T-helper 17 cell (primary cell): ENCODE measurements at regions not wholly inside any gene's neighbourhood (a gene's known extent, or its start where the extent isn't known, plus 50 kb on each side); places are given as distances from the start of the nearest gene placed in this dataset.
"Not testable (repeated sequence)": the region's sequence is repeated elsewhere in the genome, so short reads cannot be mapped to it uniquely, and the experiment has no call there.

Experiments used
- ATAC-seq: fragments of 150-1000 bp; cut with Tn5 transposase; 2 replicates; pipeline ENCODE4 v1.10.0; 2021; ENCODE audit warnings: mild to moderate bottlenecking, moderate library complexity
- DNase-seq, 3 donors: peaks; one replicate each; pipeline versions ENCODE4 v3.0.0 to v3.0.0-alpha.2; 2020 to 2021
- H3K9me3 ChIP-seq: one replicate; pipeline ENCODE4 v1.7.0; 2013; ENCODE audit warnings: low read length, mild to moderate bottlenecking; ENCODE audit not compliant: control insufficient read depth, poor library complexity, severe bottlenecking
- H3K27ac Mint-ChIP-seq: one replicate; pipeline ENCODE4 v1.8.0; 2022; ENCODE audit warnings: mild to moderate bottlenecking, moderate library complexity, mixed read lengths
- H3K27me3 Mint-ChIP-seq: one replicate; pipeline ENCODE4 v1.8.0; 2022; ENCODE audit warnings: mixed read lengths
- H3K36me3 Mint-ChIP-seq: one replicate; pipeline ENCODE4 v1.8.0; 2022; ENCODE audit warnings: low read depth, mixed read lengths
- H3K4me1 Mint-ChIP-seq: one replicate; pipeline ENCODE4 v1.8.0; 2022; ENCODE audit warnings: mild to moderate bottlenecking, mixed read lengths
- H3K4me3 Mint-ChIP-seq: one replicate; pipeline ENCODE4 v1.8.0; 2022; ENCODE audit warnings: mild to moderate bottlenecking, moderate library complexity, mixed read lengths

DNA sequence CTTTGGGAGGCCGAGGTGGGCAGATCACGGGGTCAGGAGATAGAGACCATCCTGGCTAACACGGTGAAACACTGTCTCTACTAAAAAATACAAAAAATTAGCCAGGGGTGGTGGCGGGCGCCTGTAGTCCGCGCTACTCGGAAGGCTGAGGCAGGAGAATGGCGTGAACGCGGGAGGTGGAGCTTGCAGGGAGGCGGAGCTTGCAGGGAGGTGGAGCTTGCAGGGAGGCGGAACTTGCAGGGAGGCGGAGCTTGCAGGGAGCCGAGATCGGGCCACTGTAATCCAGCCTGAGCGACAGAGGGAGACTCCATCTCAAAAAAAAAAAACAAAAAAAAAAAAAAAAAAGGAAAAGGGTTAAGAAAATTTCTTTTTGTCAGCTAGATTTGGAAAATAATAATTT lies 842.8 kb upstream of the COBL start:
- H3K27me3 Mint-ChIP-seq, H3K4me1 Mint-ChIP-seq, ATAC-seq, H3K4me3 Mint-ChIP-seq, H3K27ac Mint-ChIP-seq, H3K36me3 Mint-ChIP-seq, H3K9me3 ChIP-seq, DNase-seq: not testable (repeated sequence)

DNA sequence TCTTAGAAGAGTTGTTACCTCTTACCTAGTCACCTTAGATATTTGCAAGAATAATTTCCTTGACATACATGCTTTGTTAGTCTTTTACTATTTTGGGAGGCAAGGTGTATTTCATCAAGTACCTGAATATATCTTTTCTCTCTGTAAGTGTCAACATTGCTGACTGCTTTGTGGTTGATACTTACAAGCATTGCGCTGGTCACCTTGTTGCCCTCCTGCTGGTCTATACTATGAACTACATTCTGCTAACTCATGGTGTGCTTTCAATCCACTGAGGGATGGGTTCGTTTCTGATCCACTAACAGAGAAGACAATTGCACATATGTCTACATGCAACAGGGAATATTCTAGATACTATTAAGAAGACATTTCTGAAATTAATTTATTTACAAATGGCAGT lies 837.8 kb upstream of the COBL start:
- no peak for DNase-seq
- no peak for ATAC-seq
- H3K4me1 Mint-ChIP-seq = no peaks in the 10 kb centered on the region

DNA sequence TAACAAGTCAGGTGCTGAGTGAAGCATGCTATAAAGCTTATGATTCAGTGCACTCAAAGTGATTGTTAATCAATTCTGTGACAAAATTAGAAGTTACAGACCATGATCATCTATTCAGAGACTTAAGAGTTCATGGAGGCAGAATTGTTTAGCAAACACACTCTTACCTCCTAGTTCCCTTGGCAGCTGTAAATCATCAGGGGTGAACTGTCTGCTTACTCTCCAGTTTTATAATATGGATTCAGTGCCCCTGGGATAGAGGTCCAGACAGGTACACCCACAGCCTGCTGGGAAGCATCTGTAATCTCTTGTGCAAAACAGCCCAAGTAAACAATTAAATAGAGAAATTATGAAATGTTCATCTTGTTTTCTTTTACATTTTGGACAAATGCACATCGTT lies 835.0 kb upstream of the COBL start:
- Mint-ChIP-seq H3K27me3 (no peaks in the 10 kb centered on the region), H3K27ac (no peak overlapping the region), H3K4me3 (no peak overlapping the region), H3K4me1 (no peaks in the 10 kb centered on the region), H3K36me3 (no peaks in the 10 kb centered on the region)
- H3K9me3 ChIP-seq = no peaks in the 10 kb centered on the region
- ATAC-seq (no peak), DNase-seq (no peak)

More for the DNA sequence above, 837.8 kb upstream of the COBL start:
- no peak overlapping the region for H3K4me3 Mint-ChIP-seq
- H3K9me3 ChIP-seq = no peaks in the 10 kb centered on the region
- no peak overlapping the region for H3K27ac Mint-ChIP-seq
- H3K27me3 Mint-ChIP-seq = no peaks in the 10 kb centered on the region
- no peaks in the 10 kb centered on the region for H3K36me3 Mint-ChIP-seq

DNA sequence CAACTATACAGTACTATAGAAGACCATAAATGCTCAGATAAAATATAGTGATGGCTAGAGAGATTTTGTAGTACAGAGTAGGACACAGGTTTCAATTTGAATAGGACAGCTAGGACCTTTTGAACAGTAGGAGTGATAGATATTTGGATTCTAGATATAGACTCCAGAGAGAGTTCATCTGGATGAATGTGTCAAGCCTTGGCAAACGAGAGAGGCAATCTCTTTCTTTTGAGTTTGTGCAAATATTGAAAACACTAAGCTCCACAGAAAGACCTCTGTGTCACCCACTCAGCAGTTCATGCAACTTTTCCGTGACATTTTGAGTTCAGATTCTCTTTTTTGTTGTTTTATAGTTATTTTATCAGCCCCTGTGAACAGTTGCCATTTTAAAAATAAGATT lies 834.3 kb upstream of the COBL start:
- ATAC-seq = no peak
- no peak overlapping the region for H3K4me3 Mint-ChIP-seq
- H3K36me3 Mint-ChIP-seq = no peaks in the 10 kb centered on the region

DNA sequence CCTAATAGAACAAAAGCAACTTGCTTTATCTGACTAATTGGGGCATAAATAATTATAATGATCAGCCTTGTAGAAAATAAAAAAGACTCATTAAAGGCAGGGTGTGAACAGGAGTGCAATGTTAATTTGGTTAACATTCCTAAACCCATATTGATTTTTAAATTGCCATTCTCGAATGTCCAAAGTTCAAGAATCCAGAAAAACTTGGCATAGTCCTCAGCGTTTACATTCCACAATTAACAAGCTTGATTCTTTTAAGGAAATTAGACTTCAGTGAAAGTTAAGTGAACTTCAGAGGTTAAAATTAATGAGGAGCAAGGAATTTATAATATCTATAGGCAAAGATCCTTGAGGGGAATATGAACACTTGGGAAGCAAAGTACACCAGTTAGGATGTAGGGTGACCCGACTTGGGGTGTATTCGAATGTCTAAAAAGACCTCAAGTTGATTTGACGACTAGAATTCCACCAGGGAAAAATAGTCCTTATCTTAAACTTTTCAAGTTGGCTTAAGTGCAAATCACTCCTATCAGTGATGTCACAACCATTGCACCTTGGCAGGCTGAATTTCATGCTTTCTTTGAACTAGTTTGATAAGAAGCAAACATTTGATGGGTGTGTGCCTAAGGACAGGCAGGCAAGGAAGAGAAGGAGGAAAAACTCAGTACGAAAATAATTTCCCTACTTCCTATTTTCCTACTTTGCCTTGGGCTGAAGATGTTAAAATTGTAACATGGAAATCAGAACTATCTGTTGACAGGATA lies 830.4 kb upstream of the COBL start:
- Mint-ChIP-seq H3K27ac (no peak overlapping the region), H3K27me3 (no peaks in the 10 kb centered on the region), H3K4me3 (no peak overlapping the region), H3K4me1 (no peaks in the 10 kb centered on the region), H3K36me3 (no peaks in the 10 kb centered on the region)
- H3K9me3 ChIP-seq = no peaks in the 10 kb centered on the region
- ATAC-seq = no peak
- DNase-seq = no peak

More for the DNA sequence above, 834.3 kb upstream of the COBL start:
- DNase-seq = no peak
- H3K27me3 Mint-ChIP-seq = no peaks in the 10 kb centered on the region
- H3K9me3 ChIP-seq = no peaks in the 10 kb centered on the region
- no peaks in the 10 kb centered on the region for H3K4me1 Mint-ChIP-seq
- no peak overlapping the region for H3K27ac Mint-ChIP-seq

DNA sequence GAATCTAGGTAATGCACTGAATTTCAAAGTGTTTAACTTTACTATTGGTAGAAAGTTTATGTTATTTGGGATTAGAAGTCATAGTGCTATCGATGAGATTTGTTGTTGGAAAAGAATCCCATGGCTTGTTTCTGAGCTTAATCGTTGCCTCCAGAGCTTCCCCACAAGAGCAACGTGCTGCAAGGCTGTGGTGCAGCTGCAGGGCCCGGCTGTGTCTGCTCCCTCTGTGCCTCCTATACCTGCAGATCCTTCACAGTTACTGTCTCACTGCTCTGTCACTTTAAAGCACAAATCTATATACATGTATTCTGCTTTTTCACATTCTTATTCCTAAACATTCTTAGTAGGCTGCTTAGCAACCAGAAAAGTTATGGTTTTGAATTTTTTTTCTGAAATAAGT lies 826.6 kb upstream of the COBL start:
- DNase-seq (no peak), ATAC-seq (no peak)
- Mint-ChIP-seq H3K4me1 (no peaks in the 10 kb centered on the region), H3K27ac (no peak overlapping the region), H3K4me3 (no peak overlapping the region), H3K36me3 (no peaks in the 10 kb centered on the region), H3K27me3 (no peaks in the 10 kb centered on the region)
- no peaks in the 10 kb centered on the region for H3K9me3 ChIP-seq

DNA sequence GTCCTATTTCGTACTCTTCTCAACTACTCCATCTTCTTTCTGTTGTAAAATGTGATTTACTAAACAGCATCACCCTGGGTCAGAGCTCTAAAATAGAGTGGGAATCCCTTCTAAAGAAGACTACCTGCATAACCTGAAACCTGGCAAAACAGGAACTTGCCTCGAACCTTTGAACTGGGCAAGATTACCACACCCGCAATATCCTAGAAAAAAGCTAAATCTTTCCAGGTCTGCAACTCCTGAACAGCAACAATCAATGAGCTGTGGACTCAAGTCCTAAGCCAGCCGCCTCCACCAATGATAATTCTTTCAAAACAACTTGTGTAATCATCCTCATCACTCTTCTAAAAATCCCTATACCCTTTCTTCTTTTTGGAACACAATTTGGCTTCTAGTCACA lies 824.2 kb upstream of the COBL start:
- H3K27ac Mint-ChIP-seq = no peak overlapping the region
- DNase-seq = no peak
- no peak for ATAC-seq
- no peaks in the 10 kb centered on the region for H3K9me3 ChIP-seq
- H3K4me3 Mint-ChIP-seq = no peak overlapping the region
- no peaks in the 10 kb centered on the region for H3K27me3 Mint-ChIP-seq
- H3K36me3 Mint-ChIP-seq = no peaks in the 10 kb centered on the region
- no peaks in the 10 kb centered on the region for H3K4me1 Mint-ChIP-seq

DNA sequence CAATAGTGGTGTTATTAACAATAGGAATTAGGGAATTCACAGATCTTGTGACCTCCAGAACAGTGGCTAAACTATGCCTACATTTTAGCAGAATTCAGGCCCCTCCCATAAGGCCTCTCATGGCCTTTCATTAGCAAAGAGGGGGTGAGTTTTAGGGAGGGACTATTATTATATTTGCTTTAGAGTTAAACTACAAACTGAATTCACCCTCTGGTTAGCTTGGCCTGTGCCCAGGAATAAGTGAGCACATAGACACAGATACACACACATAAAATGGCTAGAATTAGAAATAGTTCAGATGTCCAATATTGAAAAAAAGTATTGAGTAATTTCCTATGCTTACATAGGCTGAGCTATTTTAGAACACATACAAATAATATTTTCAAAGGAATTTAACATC lies 818.8 kb upstream of the COBL start:
- no peak overlapping the region for H3K4me3 Mint-ChIP-seq
- no peaks in the 10 kb centered on the region for H3K4me1 Mint-ChIP-seq
- no peak for DNase-seq
- ATAC-seq = no peak
- no peak overlapping the region for H3K27ac Mint-ChIP-seq
- no peaks in the 10 kb centered on the region for H3K9me3 ChIP-seq
- H3K27me3 Mint-ChIP-seq = no peaks in the 10 kb centered on the region
- H3K36me3 Mint-ChIP-seq = no peaks in the 10 kb centered on the region

DNA sequence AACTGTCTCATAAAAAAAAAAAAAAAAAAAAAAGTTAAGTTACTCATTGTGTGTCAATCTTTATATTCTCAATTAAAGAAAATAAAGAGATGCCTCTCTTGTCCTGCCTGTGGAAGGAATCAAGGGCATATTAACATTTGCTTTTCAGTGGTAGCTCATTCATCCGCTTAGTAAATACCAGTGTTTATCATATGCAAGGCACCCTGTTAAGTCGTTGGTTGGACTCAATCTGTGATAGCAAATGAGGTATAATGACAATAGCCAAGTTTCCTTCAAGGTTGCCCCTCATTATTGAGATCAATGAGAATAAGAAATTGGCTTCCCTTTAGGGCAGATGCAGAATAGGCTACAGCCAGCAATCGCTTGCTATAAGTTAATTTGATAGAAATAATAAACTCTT lies 812.7 kb upstream of the COBL start:
- peaks cover 2% of the 10 kb centered on the region for H3K9me3 ChIP-seq
- ATAC-seq (no peak), DNase-seq (no peak)
- Mint-ChIP-seq H3K4me1 (no peaks in the 10 kb centered on the region), H3K27me3 (no peaks in the 10 kb centered on the region), H3K36me3 (no peaks in the 10 kb centered on the region), H3K27ac (no peak overlapping the region), H3K4me3 (no peak overlapping the region)

DNA sequence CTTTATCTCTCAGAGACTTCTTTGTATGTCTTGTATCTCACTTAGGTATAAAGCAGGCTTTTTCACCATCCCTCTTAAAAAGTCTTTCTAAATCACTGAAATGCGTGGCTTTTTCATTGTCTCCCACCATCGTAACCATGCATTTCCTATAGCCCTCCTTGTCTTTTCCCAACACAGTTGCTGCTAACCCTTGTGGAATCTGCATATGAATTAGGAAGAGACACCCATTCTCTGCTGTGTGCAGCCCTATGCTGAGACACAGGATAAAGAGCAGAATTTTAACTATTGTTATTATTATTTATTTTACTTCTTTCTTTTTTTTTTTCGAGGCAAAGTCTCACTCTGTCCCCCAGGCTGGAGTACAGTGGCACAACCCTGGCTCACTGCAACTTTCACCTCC lies 804.3 kb upstream of the COBL start:
- Mint-ChIP-seq H3K4me3 (no peak overlapping the region), H3K4me1 (no peaks in the 10 kb centered on the region), H3K36me3 (no peaks in the 10 kb centered on the region), H3K27ac (no peak overlapping the region), H3K27me3 (no peaks in the 10 kb centered on the region)
- DNase-seq = no peak
- ATAC-seq = no peak
- no peaks in the 10 kb centered on the region for H3K9me3 ChIP-seq

DNA sequence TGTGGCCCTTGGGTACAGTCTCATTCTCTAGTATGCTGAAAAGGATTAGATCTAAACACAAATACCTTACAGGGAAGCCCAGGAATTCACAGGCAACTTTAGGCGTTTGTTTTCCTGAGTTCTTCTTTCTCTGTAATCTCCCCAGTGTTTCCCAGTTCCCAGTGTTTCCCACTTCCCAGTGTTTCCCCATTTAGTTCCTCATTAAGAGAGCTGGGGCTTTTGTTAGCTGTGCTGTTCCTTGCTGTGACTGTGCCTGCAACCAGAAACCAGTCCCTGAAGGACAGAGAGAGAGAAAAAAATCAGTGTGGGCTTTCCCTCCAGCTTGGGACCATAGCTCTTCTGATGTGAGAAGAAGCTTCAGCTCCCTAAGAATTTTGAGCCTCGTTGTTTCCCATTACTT lies 802.9 kb upstream of the COBL start:
- DNase-seq (no peak), ATAC-seq (no peak)
- Mint-ChIP-seq H3K4me1 (no peaks in the 10 kb centered on the region), H3K36me3 (no peaks in the 10 kb centered on the region), H3K27ac (no peak overlapping the region), H3K4me3 (no peak overlapping the region), H3K27me3 (no peaks in the 10 kb centered on the region)
- H3K9me3 ChIP-seq = no peaks in the 10 kb centered on the region

DNA sequence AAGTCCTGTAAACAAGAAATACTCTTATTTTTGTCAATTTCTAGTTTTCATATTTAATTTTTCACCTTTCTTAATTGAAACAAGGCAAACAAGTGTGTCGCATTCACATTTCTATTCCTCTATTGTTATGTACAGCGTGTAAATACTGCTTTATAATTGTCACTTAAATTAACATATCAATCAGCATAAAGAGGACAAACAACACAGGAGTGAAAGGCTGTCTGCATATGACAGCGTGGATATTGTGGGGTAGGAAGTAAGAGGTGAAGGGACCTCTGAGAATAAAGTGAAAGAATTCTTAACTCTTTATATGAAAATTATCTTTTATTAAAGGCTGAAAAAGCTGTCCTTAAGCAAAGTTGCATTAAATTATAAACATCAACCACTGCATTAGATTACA lies 797.9 kb upstream of the COBL start:
- no peak for DNase-seq
- ATAC-seq = no peak
- no peaks in the 10 kb centered on the region for H3K27me3 Mint-ChIP-seq
- H3K4me3 Mint-ChIP-seq = no peak overlapping the region
- no peaks in the 10 kb centered on the region for H3K9me3 ChIP-seq
- no peak overlapping the region for H3K27ac Mint-ChIP-seq
- no peaks in the 10 kb centered on the region for H3K36me3 Mint-ChIP-seq
- no peaks in the 10 kb centered on the region for H3K4me1 Mint-ChIP-seq

DNA sequence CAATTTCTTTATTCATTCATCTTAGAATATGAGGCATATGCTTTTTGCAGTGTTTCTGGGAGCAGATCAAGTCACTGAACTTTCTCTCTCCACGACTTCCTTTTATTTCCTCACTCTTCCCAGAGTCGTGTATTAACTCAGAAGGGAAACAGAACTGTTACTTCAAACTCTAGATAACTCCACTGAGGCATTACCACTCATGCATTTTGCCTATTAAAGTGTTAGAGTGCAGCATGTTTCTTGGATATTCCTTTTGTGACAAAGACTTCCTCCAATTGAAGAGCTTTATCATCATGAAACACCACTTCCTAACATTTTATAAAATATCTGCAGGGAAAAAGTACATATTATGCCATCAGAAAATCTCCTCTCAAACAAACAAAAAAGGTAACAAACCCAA lies 797.4 kb upstream of the COBL start:
- DNase-seq (no peak), ATAC-seq (no peak)
- H3K27me3 Mint-ChIP-seq = no peaks in the 10 kb centered on the region
- no peaks in the 10 kb centered on the region for H3K9me3 ChIP-seq
- H3K36me3 Mint-ChIP-seq = no peaks in the 10 kb centered on the region
- H3K27ac Mint-ChIP-seq = no peak overlapping the region
- no peaks in the 10 kb centered on the region for H3K4me1 Mint-ChIP-seq
- H3K4me3 Mint-ChIP-seq = no peak overlapping the region

DNA sequence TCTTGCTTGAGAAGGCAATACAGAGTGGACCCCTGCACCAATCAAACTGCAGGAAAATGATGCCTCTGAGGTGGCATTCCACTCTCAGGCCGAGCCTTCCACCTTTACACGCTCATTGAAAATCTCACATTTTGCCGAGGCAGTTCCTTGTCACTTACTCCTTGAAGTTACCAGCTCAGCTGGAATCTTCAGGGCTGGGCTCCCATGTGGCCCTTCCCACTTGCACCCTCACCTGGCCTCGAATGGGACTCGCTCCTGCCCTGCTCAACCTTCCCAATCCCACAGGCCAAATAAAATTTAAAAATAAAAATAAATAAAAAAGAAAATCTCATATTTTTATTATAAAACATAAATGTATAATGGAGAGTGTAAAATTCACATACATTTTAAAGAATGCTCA lies 790.7 kb upstream of the COBL start:
- H3K27ac Mint-ChIP-seq = no peak overlapping the region
- no peak for ATAC-seq

More for the DNA sequence above, 790.7 kb upstream of the COBL start:
- no peaks in the 10 kb centered on the region for H3K9me3 ChIP-seq
- Mint-ChIP-seq H3K4me3 (no peak overlapping the region), H3K27me3 (no peaks in the 10 kb centered on the region), H3K36me3 (no peaks in the 10 kb centered on the region), H3K4me1 (no peaks in the 10 kb centered on the region)
- no peak for DNase-seq
